ENCODE measurements at regions not wholly inside any gene's neighbourhood (a gene's known extent, or its start where the extent isn't known, plus 50 kb on each side); places are given as distances from the start of the nearest gene placed in this dataset.
"Not testable (repeated sequence)": the region's sequence is repeated elsewhere in the genome, so short reads cannot be mapped to it uniquely, and the experiment has no call there.

DNA sequence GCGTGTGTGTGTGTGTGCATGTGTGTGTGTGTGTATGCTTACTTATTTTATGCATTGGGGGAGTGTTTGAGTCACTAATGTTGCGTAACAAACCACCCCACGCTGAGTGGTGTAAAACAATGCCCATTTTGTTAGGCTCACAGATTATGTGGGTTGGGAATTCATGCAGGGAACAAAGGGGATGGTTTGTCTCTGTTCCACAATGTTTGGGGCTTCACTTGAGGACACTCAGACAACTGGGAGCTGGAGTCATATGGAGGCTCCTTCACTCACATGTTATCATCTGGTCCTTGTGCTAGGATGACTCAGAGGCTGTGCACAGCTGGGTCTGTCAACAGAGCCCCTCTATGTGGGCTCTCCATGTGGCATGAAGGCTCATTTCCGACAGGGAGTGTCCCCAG, 51.3 kb upstream of the LARGE1 start:
- Mint-ChIP-seq H3K9me3 (no peaks in the 10 kb centered on the region), H3K27ac (no peak overlapping the region), H3K4me3 (no peak overlapping the region), H3K27me3 (no peaks in the 10 kb centered on the region), H3K36me3 (ENCODE audit: low read depth) (no peaks in the 10 kb centered on the region), H3K4me1 (ENCODE audit: low read depth) (no peaks in the 10 kb centered on the region)
- no peak for DNase-seq

DNA sequence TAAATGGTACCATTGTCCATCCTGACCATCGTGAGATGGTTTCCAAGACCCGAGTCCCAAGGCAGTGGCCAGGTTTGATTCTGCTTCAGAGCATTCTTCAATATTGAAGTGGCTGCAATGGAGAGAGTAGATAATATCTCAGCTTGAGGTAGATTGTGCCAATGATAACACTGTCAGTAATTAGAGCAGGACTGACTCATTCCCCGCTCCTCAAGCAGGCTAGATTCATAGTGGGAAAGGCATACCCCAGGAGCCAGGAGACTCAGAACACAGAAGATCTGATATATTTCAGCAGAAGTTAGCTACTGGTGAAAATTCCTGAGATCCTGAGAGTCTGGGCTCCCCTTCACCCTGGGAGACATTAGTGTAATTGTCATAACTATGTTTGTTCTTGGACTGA, 55.6 kb upstream of the LARGE1 start:
- Mint-ChIP-seq H3K27me3 (no peaks in the 10 kb centered on the region), H3K9me3 (no peaks in the 10 kb centered on the region), H3K36me3 (ENCODE audit: low read depth) (no peaks in the 10 kb centered on the region), H3K4me1 (ENCODE audit: low read depth) (no peaks in the 10 kb centered on the region), H3K4me3 (no peak overlapping the region), H3K27ac (no peak overlapping the region)
- DNase-seq = no peak

DNA sequence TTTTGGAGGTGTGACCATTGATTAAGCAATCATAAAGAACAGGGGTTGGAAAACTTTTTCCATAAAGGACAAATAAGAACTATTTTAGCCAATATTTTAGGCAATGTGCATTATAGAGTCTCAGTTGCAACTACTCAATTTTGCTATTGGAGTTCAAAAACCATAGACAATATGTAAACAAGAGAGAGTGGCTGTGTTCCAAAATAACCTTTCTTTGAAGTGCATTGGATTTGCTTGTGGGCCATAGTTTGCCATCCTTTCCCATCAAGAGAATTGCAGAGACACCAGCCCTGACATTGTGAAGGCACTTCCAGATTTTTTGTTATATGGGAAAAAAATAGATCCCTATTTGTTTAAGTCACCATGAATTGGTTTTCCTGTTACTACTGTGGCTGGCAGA, 63.3 kb upstream of the LARGE1 start:
- Mint-ChIP-seq H3K36me3 (ENCODE audit: low read depth) (no peaks in the 10 kb centered on the region), H3K27me3 (peaks cover 4% of the 10 kb centered on the region), H3K9me3 (no peaks in the 10 kb centered on the region), H3K4me1 (ENCODE audit: low read depth) (no peaks in the 10 kb centered on the region), H3K4me3 (no peak overlapping the region), H3K27ac (no peak overlapping the region)
- no peak for DNase-seq

DNA sequence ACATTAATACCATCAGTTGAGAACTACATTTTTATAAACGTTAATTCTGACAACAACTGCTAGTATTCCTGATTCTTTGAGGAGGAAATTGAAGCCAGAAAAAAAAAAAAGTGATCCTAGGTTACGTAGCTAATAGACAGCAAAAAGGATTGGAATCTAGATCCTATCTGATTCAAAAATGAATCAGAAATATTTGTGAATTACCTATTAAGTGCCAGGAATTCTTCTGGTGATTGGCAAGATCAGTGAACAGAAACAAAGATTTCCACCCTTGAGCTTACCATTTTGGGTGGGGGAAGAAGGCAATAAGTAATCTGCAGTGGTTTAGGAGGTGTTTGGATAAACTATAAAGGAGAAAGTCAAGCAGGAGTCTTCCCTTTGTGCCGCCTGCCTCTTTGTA, 63.9 kb upstream of the LARGE1 start:
- Mint-ChIP-seq H3K4me3 (no peak overlapping the region), H3K27me3 (peaks cover 4% of the 10 kb centered on the region)

DNA sequence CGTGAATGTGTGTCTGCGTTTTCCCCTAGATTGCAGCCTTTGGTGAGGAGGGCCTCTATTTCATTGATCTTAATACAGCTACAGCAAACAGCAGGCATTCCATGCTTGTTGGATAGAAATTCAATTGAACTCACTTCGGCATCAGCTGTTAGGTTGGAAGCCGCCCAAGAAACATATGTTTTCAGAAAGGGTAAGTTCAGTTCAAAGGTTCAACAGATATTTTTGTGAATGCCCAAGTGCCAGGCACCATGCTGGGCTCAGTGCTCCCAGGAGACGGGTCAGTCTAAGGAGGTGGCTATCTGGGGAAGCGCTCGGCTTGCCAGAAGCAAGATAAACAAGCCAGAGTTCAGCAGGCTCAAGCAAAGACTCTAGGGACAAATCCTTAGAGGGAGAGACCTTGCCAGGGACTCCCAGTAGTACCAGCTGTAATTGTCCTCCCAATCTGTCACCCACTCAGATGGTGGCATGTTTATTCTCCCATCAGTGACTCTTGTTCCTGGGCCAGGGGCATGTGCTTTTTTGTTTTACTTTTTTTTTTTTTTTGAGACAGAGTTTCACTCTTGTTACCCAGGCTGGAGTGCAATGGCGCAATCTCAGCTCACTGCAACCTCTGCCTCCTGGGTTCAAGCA, 64.5 kb upstream of the LARGE1 start:
- Mint-ChIP-seq H3K4me3 (no peak overlapping the region), H3K9me3 (no peaks in the 10 kb centered on the region), H3K4me1 (ENCODE audit: low read depth) (no peaks in the 10 kb centered on the region), H3K36me3 (ENCODE audit: low read depth) (no peaks in the 10 kb centered on the region), H3K27me3 (peaks cover 4% of the 10 kb centered on the region), H3K27ac (no peak overlapping the region)
- DNase-seq = no peak

More for the DNA sequence above, 63.9 kb upstream of the LARGE1 start:
- Mint-ChIP-seq H3K36me3 (ENCODE audit: low read depth) (no peaks in the 10 kb centered on the region), H3K27ac (no peak overlapping the region), H3K4me1 (ENCODE audit: low read depth) (no peaks in the 10 kb centered on the region), H3K9me3 (no peaks in the 10 kb centered on the region)
- DNase-seq = no peak

DNA sequence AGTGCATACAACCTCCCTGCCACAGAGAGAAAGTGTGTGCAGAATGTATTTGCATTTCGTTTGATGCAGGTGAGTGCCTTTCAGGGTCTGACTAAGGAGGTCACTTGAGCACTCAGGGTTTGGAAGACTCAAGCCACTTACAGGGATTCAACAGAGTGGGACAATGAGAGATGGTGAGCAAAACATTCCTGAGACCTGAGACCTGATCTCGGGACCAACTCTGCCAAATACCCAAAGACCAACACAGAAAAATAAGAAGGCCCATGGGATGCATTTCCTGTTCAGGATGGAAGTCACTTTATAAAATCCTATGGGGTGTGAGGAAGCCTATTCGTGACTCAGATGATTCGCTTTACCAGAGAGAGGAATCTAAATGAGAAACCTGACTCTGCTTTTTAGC, 65.2 kb upstream of the LARGE1 start:
- H3K36me3 Mint-ChIP-seq (ENCODE audit: low read depth) = no peaks in the 10 kb centered on the region
- peaks cover 4% of the 10 kb centered on the region for H3K27me3 Mint-ChIP-seq
- no peaks in the 10 kb centered on the region for H3K4me1 Mint-ChIP-seq (ENCODE audit: low read depth)
- H3K9me3 Mint-ChIP-seq = no peaks in the 10 kb centered on the region
- H3K4me3 Mint-ChIP-seq = no peak overlapping the region
- DNase-seq = no peak
- no peak overlapping the region for H3K27ac Mint-ChIP-seq

DNA sequence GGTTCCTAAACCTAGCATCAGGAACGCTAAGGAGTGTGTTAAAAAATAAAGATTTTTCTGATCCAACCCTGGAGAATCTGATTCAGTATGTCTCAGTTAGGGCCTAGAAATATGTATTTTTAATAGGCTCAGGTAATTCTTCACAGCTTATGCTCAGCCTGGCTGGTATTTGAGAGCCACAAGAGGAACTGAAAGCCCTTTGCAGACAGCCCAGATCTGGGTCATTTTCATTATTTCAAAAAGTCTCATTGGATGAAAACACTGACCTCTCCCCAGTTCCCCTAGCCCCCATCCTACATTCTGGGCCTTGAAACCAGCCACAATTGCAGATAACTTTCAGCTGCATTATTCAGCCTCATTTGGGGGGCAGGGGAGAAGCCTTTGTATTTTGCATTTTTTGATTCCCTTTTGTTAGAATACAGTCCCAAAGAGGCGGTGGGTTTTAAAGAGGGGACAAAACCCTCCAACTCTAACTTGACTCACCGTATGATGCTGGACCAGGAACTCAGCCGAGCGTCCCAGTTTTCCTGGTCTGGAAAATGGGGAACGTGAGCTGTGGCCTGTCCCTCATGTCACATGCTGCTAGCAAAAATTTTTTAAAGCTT, 66.0 kb upstream of the LARGE1 start:
- no peak overlapping the region for H3K4me3 Mint-ChIP-seq
- H3K4me1 Mint-ChIP-seq (ENCODE audit: low read depth) = no peaks in the 10 kb centered on the region
- no peaks in the 10 kb centered on the region for H3K9me3 Mint-ChIP-seq
- no peaks in the 10 kb centered on the region for H3K36me3 Mint-ChIP-seq (ENCODE audit: low read depth)
- no peak overlapping the region for H3K27ac Mint-ChIP-seq
- no peak for DNase-seq
- H3K27me3 Mint-ChIP-seq = peaks cover 4% of the 10 kb centered on the region

DNA sequence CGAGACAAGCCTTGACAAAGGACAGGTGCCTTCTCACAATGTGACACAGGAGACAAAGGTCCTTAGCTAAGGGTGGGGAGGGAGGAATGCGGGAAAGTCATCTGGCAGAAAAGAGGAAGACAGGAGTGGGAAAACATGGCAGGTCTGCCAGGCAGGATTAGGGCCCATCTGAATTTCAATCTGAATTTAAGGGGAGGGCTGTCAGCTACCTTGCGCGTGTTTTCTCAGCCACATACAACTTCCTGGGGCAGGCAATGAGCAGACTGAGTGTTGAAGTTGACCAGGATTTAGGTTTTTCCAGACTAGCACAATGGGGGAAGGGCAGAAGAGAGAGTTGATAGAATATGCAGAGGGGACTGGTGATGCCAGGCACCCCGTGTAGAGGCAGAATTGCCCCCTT, 66.7 kb upstream of the LARGE1 start:
- DNase-seq = no peak
- no peaks in the 10 kb centered on the region for H3K4me1 Mint-ChIP-seq (ENCODE audit: low read depth)
- H3K27me3 Mint-ChIP-seq = peaks cover 4% of the 10 kb centered on the region
- no peak overlapping the region for H3K4me3 Mint-ChIP-seq
- no peaks in the 10 kb centered on the region for H3K36me3 Mint-ChIP-seq (ENCODE audit: low read depth)
- no peaks in the 10 kb centered on the region for H3K9me3 Mint-ChIP-seq
- H3K27ac Mint-ChIP-seq = no peak overlapping the region

DNA sequence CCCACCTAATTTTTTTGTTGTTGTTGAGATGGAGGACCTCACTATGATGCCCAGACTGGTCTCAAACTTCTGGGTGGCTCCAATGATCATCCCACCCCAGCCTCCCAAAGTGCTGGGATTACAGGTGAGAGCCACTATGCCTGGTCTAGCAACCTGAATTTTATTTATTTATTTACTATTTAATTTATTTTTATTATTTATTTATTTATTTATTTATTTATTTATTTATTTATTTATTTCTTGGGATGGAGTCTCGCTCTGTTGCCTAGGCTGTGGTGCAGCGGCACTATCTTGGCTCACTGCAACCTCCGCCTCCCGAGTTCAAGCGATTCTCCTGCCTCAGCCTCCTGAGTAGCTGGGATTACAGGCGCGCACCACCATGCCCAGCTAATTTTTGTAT, 69.0 kb upstream of the LARGE1 start:
- not testable (repeated sequence) for H3K27me3 Mint-ChIP-seq; DNase-seq; H3K9me3 Mint-ChIP-seq; H3K4me1 Mint-ChIP-seq (ENCODE audit: low read depth); H3K27ac Mint-ChIP-seq; H3K36me3 Mint-ChIP-seq (ENCODE audit: low read depth); H3K4me3 Mint-ChIP-seq

DNA sequence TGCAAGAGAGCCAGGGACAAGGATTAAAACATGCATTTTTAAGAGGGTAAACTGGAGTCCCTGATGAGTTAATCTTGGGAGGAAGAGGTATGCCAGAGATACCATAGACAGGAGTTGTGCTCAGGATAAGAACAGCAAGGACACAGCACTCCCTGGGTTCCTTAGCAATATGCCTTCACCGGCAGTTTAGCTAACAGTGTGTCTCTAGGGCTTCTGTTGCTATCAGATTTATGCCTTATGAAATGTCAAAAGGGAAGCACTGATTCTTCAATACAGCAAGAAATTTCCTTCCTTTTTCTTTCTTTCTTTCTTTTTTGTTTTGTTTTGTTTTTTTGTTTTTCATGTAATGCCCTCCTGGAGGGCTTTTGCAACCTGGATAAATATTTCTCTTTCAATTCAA, 71.3 kb upstream of the LARGE1 start:
- H3K36me3 Mint-ChIP-seq (ENCODE audit: low read depth) = no peaks in the 10 kb centered on the region
- no peak for DNase-seq
- peaks cover 4% of the 10 kb centered on the region for H3K27me3 Mint-ChIP-seq
- no peak overlapping the region for H3K4me3 Mint-ChIP-seq
- peaks cover 9% of the 10 kb centered on the region for H3K9me3 Mint-ChIP-seq
- H3K27ac Mint-ChIP-seq = no peak overlapping the region
- H3K4me1 Mint-ChIP-seq (ENCODE audit: low read depth) = no peaks in the 10 kb centered on the region

DNA sequence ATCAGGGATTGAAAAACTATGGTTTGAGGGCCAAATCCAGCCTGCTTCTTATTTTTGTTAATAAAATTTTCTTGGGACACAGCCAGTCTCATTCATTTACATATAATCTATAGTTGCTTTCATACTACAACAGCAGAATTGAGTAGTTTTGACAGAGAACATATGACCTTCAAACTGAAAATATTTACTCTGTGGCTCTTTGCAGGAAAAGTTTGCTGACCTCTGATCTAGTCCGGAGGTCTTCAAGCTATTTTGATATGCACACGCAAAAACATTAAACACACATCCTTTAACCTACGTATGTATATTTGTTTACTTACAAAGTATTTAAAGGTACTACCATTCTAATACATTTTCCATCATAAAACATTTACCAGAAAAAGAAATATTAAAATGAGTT, 76.5 kb upstream of the LARGE1 start:
- Mint-ChIP-seq H3K4me1 (ENCODE audit: low read depth) (no peaks in the 10 kb centered on the region), H3K36me3 (ENCODE audit: low read depth) (no peaks in the 10 kb centered on the region), H3K27ac (no peak overlapping the region), H3K9me3 (peaks cover 22% of the 10 kb centered on the region), H3K4me3 (no peak overlapping the region), H3K27me3 (no peaks in the 10 kb centered on the region)
- DNase-seq = no peak

DNA sequence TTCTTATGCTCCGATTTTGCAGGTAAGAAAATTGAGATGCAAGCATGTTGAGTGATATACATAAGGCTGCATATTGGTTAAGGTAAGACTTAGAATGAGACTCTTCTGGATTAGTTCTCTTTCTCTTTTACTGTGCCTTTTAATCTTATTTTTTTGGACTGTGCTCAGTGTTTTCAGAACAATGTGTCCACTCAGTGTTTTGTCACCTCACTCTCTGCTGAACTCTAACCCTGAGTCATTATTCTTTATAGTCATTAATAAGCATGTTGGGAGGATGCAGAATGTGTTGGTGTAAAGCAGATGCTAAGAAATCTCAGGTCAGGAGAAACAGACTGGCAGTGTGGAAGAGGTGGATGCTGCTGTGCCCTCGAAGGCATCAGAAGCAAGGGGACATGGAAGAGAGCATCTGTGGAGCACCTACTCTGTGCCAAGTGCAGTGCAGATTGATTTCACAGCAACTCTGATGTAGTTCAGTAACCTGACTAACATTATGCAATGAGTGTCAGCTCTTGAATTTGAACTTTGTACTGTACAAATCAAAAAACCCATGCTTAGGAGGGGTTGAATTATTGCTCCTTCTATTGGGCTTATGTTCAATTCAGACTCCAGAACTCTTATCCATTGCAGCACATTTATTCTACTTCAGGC, 80.7 kb upstream of the LARGE1 start:
- peaks cover 23% of the 10 kb centered on the region for H3K9me3 Mint-ChIP-seq
- H3K4me1 Mint-ChIP-seq (ENCODE audit: low read depth) = no peaks in the 10 kb centered on the region
- no peak overlapping the region for H3K27ac Mint-ChIP-seq
- H3K4me3 Mint-ChIP-seq = no peak overlapping the region
- no peaks in the 10 kb centered on the region for H3K27me3 Mint-ChIP-seq
- H3K36me3 Mint-ChIP-seq (ENCODE audit: low read depth) = no peaks in the 10 kb centered on the region
- no peak for DNase-seq

DNA sequence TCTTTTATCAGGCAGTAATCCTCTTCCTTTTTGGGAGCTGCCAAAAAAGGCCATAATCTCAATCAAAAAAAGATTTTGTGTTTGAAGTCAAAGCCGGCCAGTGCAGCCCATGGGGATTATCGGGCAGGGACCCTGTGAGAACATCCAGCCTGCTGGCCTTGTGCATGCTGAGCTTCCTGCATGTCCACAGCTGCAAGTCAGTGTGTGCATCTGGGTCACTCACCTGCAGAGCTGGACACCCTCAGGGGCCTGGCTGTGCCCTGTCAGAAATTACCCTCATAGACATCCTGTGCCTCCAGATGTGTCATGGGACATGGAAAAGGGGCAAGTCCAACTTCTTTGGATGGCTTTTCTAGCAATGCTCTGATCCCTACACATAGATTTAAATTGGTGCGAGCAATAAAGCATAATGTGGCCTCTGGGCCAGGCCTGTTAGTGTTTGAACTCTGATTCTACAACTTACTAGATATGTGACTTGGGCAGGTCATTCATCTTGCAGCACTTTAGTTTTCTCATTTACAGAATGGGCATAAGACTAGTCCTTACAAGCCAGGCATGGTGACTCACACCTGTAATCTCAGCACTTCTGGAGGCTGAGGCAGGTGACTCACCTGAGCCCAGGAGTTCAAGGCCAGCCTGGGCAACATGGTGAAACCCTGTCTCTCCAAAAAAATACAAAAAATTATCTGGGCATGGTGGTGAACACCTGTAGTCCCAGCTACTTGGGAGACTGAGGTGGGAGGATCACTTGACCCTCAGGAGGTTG, 81.6 kb upstream of the LARGE1 start:
- H3K36me3 Mint-ChIP-seq (ENCODE audit: low read depth) = no peaks in the 10 kb centered on the region
- no peak overlapping the region for H3K4me3 Mint-ChIP-seq
- H3K9me3 Mint-ChIP-seq = peaks cover 23% of the 10 kb centered on the region
- no peak for DNase-seq
- no peaks in the 10 kb centered on the region for H3K4me1 Mint-ChIP-seq (ENCODE audit: low read depth)
- H3K27me3 Mint-ChIP-seq = no peaks in the 10 kb centered on the region
- H3K27ac Mint-ChIP-seq = no peak overlapping the region

DNA sequence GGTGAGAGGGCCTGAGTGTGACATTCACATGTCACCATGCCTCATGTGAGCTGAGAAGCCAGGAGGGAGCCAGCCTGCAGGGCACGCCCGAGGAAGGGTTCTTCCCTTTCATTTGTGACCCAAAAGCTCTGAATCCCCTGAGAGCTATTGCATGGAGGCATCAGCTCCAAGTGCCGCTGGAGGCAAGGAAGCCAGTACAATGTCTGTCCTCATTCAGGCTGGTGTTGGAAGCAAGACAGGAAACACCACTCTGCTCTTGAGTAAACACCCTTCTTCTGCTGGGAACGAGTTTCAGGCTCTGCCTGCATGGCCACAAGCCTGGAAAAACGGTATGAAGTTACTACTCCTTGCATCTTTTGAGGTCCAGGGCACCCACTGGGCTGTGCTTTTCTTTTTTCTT, 83.8 kb upstream of the LARGE1 start:
- H3K27ac Mint-ChIP-seq = no peak overlapping the region
- peaks cover 20% of the 10 kb centered on the region for H3K9me3 Mint-ChIP-seq
- no peak for DNase-seq
- H3K4me1 Mint-ChIP-seq (ENCODE audit: low read depth) = no peaks in the 10 kb centered on the region
- no peaks in the 10 kb centered on the region for H3K27me3 Mint-ChIP-seq
- no peak overlapping the region for H3K4me3 Mint-ChIP-seq
- H3K36me3 Mint-ChIP-seq (ENCODE audit: low read depth) = no peaks in the 10 kb centered on the region

DNA sequence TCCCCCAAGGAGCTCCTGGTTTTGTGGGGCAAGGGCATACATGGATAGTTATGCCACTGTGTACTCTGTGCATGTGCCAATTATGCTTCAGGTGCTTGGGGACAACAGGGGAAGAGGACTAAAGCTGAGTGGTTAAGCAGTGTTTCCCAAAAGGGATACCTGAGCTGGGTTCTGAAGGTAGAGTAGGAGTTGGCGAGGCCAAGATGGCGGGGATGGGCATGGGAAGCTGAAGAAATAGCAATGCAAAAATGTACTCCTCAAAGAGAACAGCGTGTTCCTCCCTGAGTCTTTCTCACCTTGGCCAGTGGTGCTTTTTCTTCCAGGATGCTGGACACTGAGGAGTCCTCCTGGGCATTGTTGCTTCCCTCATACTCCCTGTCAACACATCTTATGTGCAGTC, 90.0 kb upstream of the LARGE1 start:
- no peak overlapping the region for H3K4me3 Mint-ChIP-seq
- DNase-seq = no peak
- no peak overlapping the region for H3K27ac Mint-ChIP-seq
- no peaks in the 10 kb centered on the region for H3K4me1 Mint-ChIP-seq (ENCODE audit: low read depth)
- H3K9me3 Mint-ChIP-seq = peaks cover 24% of the 10 kb centered on the region
- no peaks in the 10 kb centered on the region for H3K36me3 Mint-ChIP-seq (ENCODE audit: low read depth)
- H3K27me3 Mint-ChIP-seq = no peaks in the 10 kb centered on the region

All from activated T-cell treated with anti-CD3 and anti-CD28 coated beads, Interleukin-2, amount 50 U/mL, for 24 hours (primary cell).